Endothelial cell of umbilical vein (primary cell): ENCODE measurements at regions not wholly inside any gene's neighbourhood (a gene's known extent, or its start where the extent isn't known, plus 50 kb on each side); places are given as distances from the start of the nearest gene placed in this dataset.

Experiments
- BruUV-seq: library from RNA; stranded (reverse); fragments of 400-500 nt; replicated peaks from 2 replicates; lab custom pipeline; 2021; lab: Mats Ljungman, UMichigan
- CTCF ChIA-PET: fragments of 300-600, 350-600 bp; sonication (Branson Sonifier 250); formaldehyde crosslinking; loops from one replicate; lab custom pipeline; 2021; ENCODE audit warnings: antibody characterized with exemption, inconsistent platforms; lab: Charles Lee
- POLR2A ChIA-PET: fragments of 300-600, 350-600 bp; sonication (Branson Sonifier 250); formaldehyde crosslinking; loops from one replicate; lab custom pipeline; 2021; ENCODE audit warnings: antibody characterized with exemption, inconsistent platforms; lab: Charles Lee
- DNase-seq: peaks from one replicate; pipeline ENCODE4 v3.0.0-alpha.2; 2011; ENCODE audit warnings: low read depth, low spot score
- FAIRE-seq: peaks from 2 replicates; lab custom pipeline; 2011; peaks lifted over from hg19 to GRCh38; lab: Jason Lieb, UNC
- H2AFZ ChIP-seq: 2 replicates; pipeline ENCODE4 v1.6.0; 2012; ENCODE audit warnings: low read depth, low read length, control low read depth, inconsistent platforms
- H3K27ac ChIP-seq: 2 replicates; pipeline ENCODE4 v1.5.1; 2011; ENCODE audit warnings: low read depth, mild to moderate bottlenecking, control low read depth, low read length, moderate library complexity; ENCODE audit not compliant: insufficient read depth
- H3K27me3 ChIP-seq, 2 experiments: 2 replicates each; pipeline versions ENCODE4 v1.6.0 to v1.6.1; 2011; ENCODE audit warnings: low read length in 2 of 2, mixed read lengths in 1 of 2; ENCODE audit not compliant: control insufficient read depth in 2 of 2, insufficient read depth in 2 of 2
- H3K36me3 ChIP-seq, 2 experiments: 2 replicates in 1 of 2; 3 replicates in 1 of 2; pipeline ENCODE4 v1.5.1; 2011; ENCODE audit warnings: low read length in 2 of 2, mild to moderate bottlenecking in 1 of 2, moderate library complexity in 1 of 2; ENCODE audit not compliant: control insufficient read depth in 2 of 2, insufficient read depth in 2 of 2; ENCODE audit errors: extremely low read depth in 1 of 2
- H3K4me1 ChIP-seq: 3 replicates; pipeline ENCODE4 v1.5.1; 2011; ENCODE audit warnings: mild to moderate bottlenecking, low read length; ENCODE audit not compliant: control insufficient read depth, insufficient read depth; ENCODE audit errors: extremely low read depth
- H3K4me2 ChIP-seq: 2 replicates; pipeline ENCODE4 v1.6.1; 2011; ENCODE audit warnings: low read length, control low read depth, mixed read lengths; ENCODE audit not compliant: insufficient read depth
- H3K4me3 ChIP-seq, 3 experiments: fragments of 200-600 bp in 1 of 3; sonication (generic), shearing (Covaris generic) in 1 of 3; replicated peaks in 1 of 3; 2 replicates each; pipeline ENCODE4 v1.5.1; 2011 to 2016; ENCODE audit warnings: control low read depth in 3 of 3, low read length in 3 of 3, mild to moderate bottlenecking in 2 of 3, inconsistent platforms in 1 of 3, low read depth in 1 of 3, moderate library complexity in 1 of 3; ENCODE audit not compliant: insufficient read depth in 1 of 3
- H3K79me2 ChIP-seq: 2 replicates; pipeline ENCODE4 v1.6.0; 2012; ENCODE audit warnings: low read length, inconsistent platforms; ENCODE audit not compliant: control insufficient read depth, insufficient read depth
- H3K9ac ChIP-seq: replicated peaks from 2 replicates; pipeline ENCODE3; 2011; ENCODE audit warnings: low read length, control low read depth; ENCODE audit not compliant: insufficient read depth; ENCODE audit errors: extremely low read depth
- H3K9me1 ChIP-seq: replicated peaks from 3 replicates; pipeline ENCODE4 v1.6.0; 2011; ENCODE audit warnings: mild to moderate bottlenecking, low read length; ENCODE audit not compliant: control insufficient read depth, insufficient read depth; ENCODE audit errors: extremely low read depth
- H3K9me3 ChIP-seq: replicated peaks from 2 replicates; pipeline ENCODE4 v1.5.1; 2012; ENCODE audit warnings: low read length, inconsistent platforms; ENCODE audit not compliant: control insufficient read depth, insufficient read depth
- H4K20me1 ChIP-seq: replicated peaks from 2 replicates; pipeline ENCODE3; 2011; ENCODE audit warnings: mild to moderate bottlenecking, low read length; ENCODE audit not compliant: control insufficient read depth, insufficient read depth; ENCODE audit errors: extremely low read depth
- CTCF ChIP-seq, 2 donors: IDR thresholded peaks; 1 replicate in 1 of 2; 2 replicates in 1 of 2; pipeline ENCODE4 v1.5.1; 2011; ENCODE audit warnings: low read length in 2 of 2, mild to moderate bottlenecking in 2 of 2, moderate library complexity in 2 of 2, control low read depth in 1 of 2, inconsistent platforms in 1 of 2, low read depth in 1 of 2; ENCODE audit not compliant: insufficient read depth in 1 of 2; ENCODE audit errors: extremely low read depth in 1 of 2
- EZH2 ChIP-seq: IDR thresholded peaks from 2 replicates; pipeline ENCODE4 v1.6.1; 2012; ENCODE audit warnings: borderline replicate concordance, low read depth, mild to moderate bottlenecking, moderate library complexity, low read length, inconsistent platforms; ENCODE audit not compliant: severe bottlenecking
- FOS ChIP-seq: IDR thresholded peaks from 2 replicates; pipeline ENCODE4 v1.6.1; 2011; ENCODE audit warnings: mild to moderate bottlenecking, low read length, moderate library complexity, borderline replicate concordance; ENCODE audit not compliant: insufficient read depth
- GATA2 ChIP-seq: IDR thresholded peaks from 2 replicates; pipeline ENCODE4 v1.7.0; 2011; ENCODE audit warnings: low read depth, mild to moderate bottlenecking, moderate library complexity, mixed read lengths, low read length; ENCODE audit not compliant: insufficient read length, insufficient read depth
- JUN ChIP-seq: IDR thresholded peaks from 2 replicates; pipeline ENCODE4 v1.6.1; 2011; ENCODE audit warnings: borderline replicate concordance, low read depth; ENCODE audit not compliant: insufficient read length, insufficient read depth
- MAX ChIP-seq: IDR thresholded peaks from 2 replicates; pipeline ENCODE4 v1.6.1; 2011; ENCODE audit not compliant: insufficient read depth, insufficient read length
- MYC ChIP-seq: IDR thresholded peaks from one replicate; pipeline ENCODE4 v1.6.1; 2011; ENCODE audit warnings: mild to moderate bottlenecking, low read depth, low read length
- POLR2A ChIP-seq: IDR thresholded peaks from 2 replicates; pipeline ENCODE4 v1.6.1; 2012; ENCODE audit warnings: low read depth, mild to moderate bottlenecking, control low read depth, low read length
- POLR2AphosphoS5 ChIP-seq: IDR thresholded peaks from 2 replicates; pipeline ENCODE4 v1.6.1; 2012; ENCODE audit warnings: low read depth, mild to moderate bottlenecking, control low read depth, low read length, moderate library complexity; ENCODE audit not compliant: insufficient read depth
- dilution Hi-C: fragments of 300-500 bp; cut with MboI; formaldehyde crosslinking; loops from one replicate; pipeline ENCODE4 v1.15.0; 2019; ENCODE audit warnings: low sequenced_read_pairs; ENCODE audit not compliant: extremely low pct_ligation_motif_present
- intact Hi-C: fragments of 100-400 bp; cut with micrococcal nuclease; formaldehyde crosslinking; loops from one replicate; pipeline ENCODE4 v1.10.0; 2022

- ChIA-PET POLR2A (no interaction called here), CTCF (no interaction called here)
- no TSS peak for BruUV-seq
- Histone ChIP-seq H2AFZ (no peak overlapping the region), H3K79me2 (no peaks in the 10 kb centered on the region), H3K36me3 (no peaks in the 10 kb centered on the region), H3K4me2 (no peak overlapping the region), H3K9ac (no peak overlapping the region), H4K20me1 (no peaks in the 10 kb centered on the region), H3K9me3 (no peaks in the 10 kb centered on the region), H3K4me1 (no peaks in the 10 kb centered on the region), H3K4me3 (no peak overlapping the region), H3K27ac (no peak overlapping the region), H3K9me1 (no peaks in the 10 kb centered on the region), H3K27me3 (no peaks in the 10 kb centered on the region)
- TF ChIP-seq MYC, result no peak
- TF ChIP-seq FOS, result no peak
- TF ChIP-seq POLR2AphosphoS5, result no peak
- no peak for TF ChIP-seq EZH2
- TF ChIP-seq JUN, result no peak
- no peak for TF ChIP-seq MAX
- TF ChIP-seq CTCF (IDR thresholded peaks at IDR 0.05; ENCODE audit: extremely low read depth in 1 of 2, insufficient read depth in 1 of 2, low read depth in 1 of 2, low read length in 2 of 2), result no peak
- TF ChIP-seq POLR2A, result no peak
- no peak for TF ChIP-seq GATA2
- intact Hi-C loops (no loop called here), dilution Hi-C loops (no loop called here)
- no peak for DNase-seq
- FAIRE-seq, result no peak
These were observed 59.8 kb upstream of the HAO2 start for GRCh38 chr1:119308806-119309205.
